Esophagus (tissue), 2 donors: ENCODE measurements at regions not wholly inside any gene's neighbourhood (a gene's known extent, or its start where the extent isn't known, plus 50 kb on each side); places are given as distances from the start of the nearest gene placed in this dataset.

Experiments used
- H3K27ac ChIP-seq, 2 donors: one replicate each; pipeline ENCODE4 v1.5.1; 2013; ENCODE audit warnings: low read depth in 2 of 2, mild to moderate bottlenecking in 2 of 2, inconsistent platforms in 1 of 2, low read length in 1 of 2, moderate library complexity in 1 of 2
- H3K27me3 ChIP-seq, 2 donors: one replicate each; pipeline ENCODE4 v1.6.1; 2013; ENCODE audit warnings: low read length in 2 of 2, control low read depth in 1 of 2, mild to moderate bottlenecking in 1 of 2; ENCODE audit not compliant: insufficient read depth in 2 of 2, control insufficient read depth in 1 of 2
- H3K36me3 ChIP-seq, 2 donors: one replicate each; pipeline ENCODE4 v1.6.1; 2013; ENCODE audit warnings: low read length in 1 of 2; ENCODE audit not compliant: control insufficient read depth in 2 of 2, insufficient read depth in 2 of 2
- H3K4me1 ChIP-seq, 2 donors: one replicate each; pipeline ENCODE4 v1.6.1; 2013; ENCODE audit warnings: low read length in 1 of 2; ENCODE audit not compliant: control insufficient read depth in 2 of 2, insufficient read depth in 2 of 2
- H3K4me3 ChIP-seq, 2 donors: one replicate each; pipeline ENCODE4 v1.5.1; 2013; ENCODE audit warnings: low read length in 2 of 2, mild to moderate bottlenecking in 2 of 2, low read depth in 1 of 2, moderate library complexity in 1 of 2
- H3K9me3 ChIP-seq, 2 donors: one replicate each; pipeline ENCODE4 v1.6.1; 2013; ENCODE audit warnings: mild to moderate bottlenecking in 2 of 2, low read depth in 1 of 2, low read length in 1 of 2, moderate library complexity in 1 of 2; ENCODE audit not compliant: control insufficient read depth in 2 of 2, insufficient read depth in 1 of 2
- WGBS, 2 donors: extraction: QIAGEN DNeasy Blood & Tissue Kit; methylation state at CpG; one replicate each; pipeline ENCODE4 v1.1.7; 2013; 5-methylcytosine and 5-hydroxymethylcytosine counted together
- donor health status: healthy with polysubstance abuse.
- donor health status: Bipolar disorder and iron deficiency.

- no peaks in the 10 kb centered on the region for H3K9me3 ChIP-seq
- H3K27me3 ChIP-seq, result no peaks in the 10 kb centered on the region
- no peak overlapping the region for H3K27ac ChIP-seq
- peaks cover 0 to 2% of the 10 kb centered on the region in 2 donors for H3K4me1 ChIP-seq
- H3K36me3 ChIP-seq, result no peaks in the 10 kb centered on the region
- 36 to 87% methylated on average over 2 of the region's 2 CpGs for WGBS, 2 donors
- no peak overlapping the region for H3K4me3 ChIP-seq
Measured at GRCh38 chr1:55631509-55631908, 416.3 kb upstream of the USP24 start.

DNA sequence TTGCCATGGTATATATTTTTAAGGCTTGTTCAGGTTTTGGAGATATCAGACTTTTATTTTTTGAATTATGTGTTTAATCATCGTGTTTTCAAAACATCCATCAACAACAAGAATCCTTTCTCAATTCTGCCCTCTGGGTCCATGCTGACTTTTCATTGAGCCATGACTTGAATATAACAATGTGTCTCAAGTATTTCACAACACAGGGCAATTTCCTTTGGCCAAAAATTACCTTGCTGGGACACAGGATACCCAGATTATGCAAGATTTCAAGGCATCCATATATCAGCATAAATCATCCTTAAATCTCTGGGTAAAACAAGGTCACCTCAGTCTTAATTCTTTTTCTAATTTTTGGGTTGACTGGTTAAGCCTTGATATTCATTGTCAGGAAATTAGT, 411.2 kb upstream of the USP24 start:
- 34 to 48% methylated on average over 1 of the region's 1 CpG for WGBS, 2 donors

DNA sequence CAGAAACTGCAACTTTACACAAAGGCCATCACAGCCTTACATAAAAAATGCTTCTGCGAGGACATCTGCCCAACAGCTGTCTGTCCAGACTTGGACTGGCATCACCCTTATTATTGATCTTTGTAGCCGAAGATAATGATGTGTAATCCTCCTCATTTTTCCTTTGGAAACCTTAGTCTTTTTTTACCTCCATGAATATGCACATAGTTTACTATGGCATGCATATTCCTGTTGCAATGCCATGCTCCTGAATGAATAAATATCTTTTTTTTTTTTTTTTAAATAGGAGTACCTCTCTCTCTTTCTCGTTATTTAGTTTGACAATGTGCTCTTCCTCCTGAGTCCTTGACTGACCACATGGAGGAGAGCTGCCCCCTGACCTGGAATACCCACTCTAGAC, 409.6 kb upstream of the USP24 start:
- no peak overlapping the region for H3K27ac ChIP-seq
- H3K4me3 ChIP-seq, result no peak overlapping the region
- H3K9me3 ChIP-seq, result peaks cover 2 to 5% of the 10 kb centered on the region in 2 donors
- WGBS, 2 donors, result 82 to 87% methylated on average over 3 of the region's 3 CpGs
- H3K27me3 ChIP-seq, result no peaks in the 10 kb centered on the region
- H3K4me1 ChIP-seq, result no peaks in the 10 kb centered on the region
- H3K36me3 ChIP-seq, result no peaks in the 10 kb centered on the region

More for the DNA sequence above, 411.2 kb upstream of the USP24 start:
- H3K27me3 ChIP-seq, result no peaks in the 10 kb centered on the region
- peaks cover 0 to 5% of the 10 kb centered on the region in 2 donors for H3K9me3 ChIP-seq
- no peaks in the 10 kb centered on the region for H3K36me3 ChIP-seq
- no peaks in the 10 kb centered on the region for H3K4me1 ChIP-seq
- no peak overlapping the region for H3K4me3 ChIP-seq
- no peak overlapping the region for H3K27ac ChIP-seq

- Histone ChIP-seq H3K27me3 (no peaks in the 10 kb centered on the region), H3K4me3 (no peak overlapping the region), H3K9me3 (peaks cover 2 to 5% of the 10 kb centered on the region in 2 donors), H3K36me3 (no peaks in the 10 kb centered on the region), H3K27ac (no peak overlapping the region), H3K4me1 (no peaks in the 10 kb centered on the region)
- 76 to 79% methylated on average over 4 of the region's 4 CpGs for WGBS, 2 donors
Measured at GRCh38 chr1:55623311-55623710, 408.1 kb upstream of the USP24 start.

GRCh38 chr1:55622074-55622473, 406.9 kb upstream of the USP24 start:
- H3K9me3 ChIP-seq, result peaks cover 2 to 5% of the 10 kb centered on the region in 2 donors
- no peaks in the 10 kb centered on the region for H3K4me1 ChIP-seq
- no peak overlapping the region for H3K27ac ChIP-seq
- no peaks in the 10 kb centered on the region for H3K36me3 ChIP-seq
- H3K27me3 ChIP-seq, result no peaks in the 10 kb centered on the region
- 87 to 89% methylated on average over 1 of the region's 1 CpG for WGBS, 2 donors
- no peak overlapping the region for H3K4me3 ChIP-seq

- no peaks in the 10 kb centered on the region for H3K4me1 ChIP-seq
- H3K4me3 ChIP-seq, result no peak overlapping the region
- H3K27ac ChIP-seq, result no peak overlapping the region
- peaks cover 2 to 5% of the 10 kb centered on the region in 2 donors for H3K9me3 ChIP-seq
- H3K27me3 ChIP-seq, result no peaks in the 10 kb centered on the region
- no peaks in the 10 kb centered on the region for H3K36me3 ChIP-seq
- 69 to 98% methylated on average over 1 of the region's 1 CpG for WGBS, 2 donors
Measured at GRCh38 chr1:55618199-55618598, 403.0 kb upstream of the USP24 start.

DNA sequence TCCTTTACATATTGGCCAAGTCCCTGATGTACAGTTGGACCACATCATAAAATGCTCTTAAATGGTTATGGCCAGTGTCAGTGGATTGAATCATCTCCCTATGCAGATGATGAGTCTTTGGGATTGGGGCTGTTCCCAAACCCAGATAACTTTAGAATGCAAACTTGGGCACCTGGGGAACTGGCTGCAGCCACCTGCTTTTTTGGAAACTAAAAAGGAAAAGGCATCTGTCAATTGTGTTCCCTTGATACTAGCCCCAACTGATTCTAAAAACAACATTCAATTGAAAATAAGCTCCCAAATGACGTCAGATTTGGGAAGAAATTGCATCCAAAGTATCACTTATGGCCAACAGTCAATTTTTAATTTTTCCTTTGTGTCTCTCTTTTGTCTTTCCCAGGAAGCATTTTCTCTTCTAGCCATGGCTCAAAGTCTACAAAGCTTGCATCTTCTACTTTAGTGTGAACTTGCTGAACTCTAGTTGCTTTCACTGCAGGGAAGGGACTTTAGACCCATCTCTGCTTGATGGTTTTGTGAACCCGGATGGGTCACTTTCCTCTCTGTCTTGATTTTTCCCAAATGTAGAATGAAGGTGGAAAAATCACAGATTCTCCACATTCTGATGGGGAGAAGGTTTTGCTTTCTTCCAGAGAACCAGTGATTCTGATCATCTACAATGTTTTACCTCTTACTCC, 402.3 kb upstream of the USP24 start:
- Histone ChIP-seq H3K9me3 (peaks cover 2 to 3% of the 10 kb centered on the region in 2 donors), H3K36me3 (no peaks in the 10 kb centered on the region), H3K4me1 (no peaks in the 10 kb centered on the region), H3K4me3 (no peak overlapping the region), H3K27ac (no peak overlapping the region), H3K27me3 (no peaks in the 10 kb centered on the region)
- 79 to 80% methylated on average over 2 of the region's 2 CpGs for WGBS, 2 donors

- no peaks in the 10 kb centered on the region for H3K36me3 ChIP-seq
- H3K9me3 ChIP-seq, result peaks cover 0 to 4% of the 10 kb centered on the region in 2 donors
- no peaks in the 10 kb centered on the region for H3K27me3 ChIP-seq
- H3K27ac ChIP-seq, result no peak overlapping the region
- H3K4me1 ChIP-seq, result no peaks in the 10 kb centered on the region
- WGBS, 2 donors, result 68 to 73% methylated on average over 2 of the region's 2 CpGs
- no peak overlapping the region for H3K4me3 ChIP-seq
Measured at GRCh38 chr1:55612988-55613387, 397.8 kb upstream of the USP24 start.

DNA sequence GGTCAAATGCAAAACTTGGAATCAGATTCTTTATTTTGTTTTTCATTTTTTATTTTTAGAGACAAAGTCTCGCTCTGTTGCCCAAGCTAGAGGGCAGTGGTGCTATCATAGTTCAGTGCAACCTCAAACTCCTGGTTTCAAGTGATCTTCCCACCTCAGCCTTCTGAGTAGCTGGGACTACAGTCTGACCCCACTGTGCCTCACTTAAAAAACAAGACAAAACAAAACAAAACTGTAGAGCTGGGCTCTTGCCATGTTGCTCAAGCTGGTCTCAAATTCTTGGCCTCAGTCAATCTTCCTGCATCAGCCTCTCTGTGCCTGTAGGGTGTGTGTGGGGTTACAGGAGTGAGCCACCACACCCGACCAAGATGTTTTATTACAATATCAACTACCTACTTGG, 396.0 kb upstream of the USP24 start:
- no peaks in the 10 kb centered on the region for H3K27me3 ChIP-seq
- H3K4me1 ChIP-seq, result no peaks in the 10 kb centered on the region
- H3K4me3 ChIP-seq, result no peak overlapping the region
- no peak overlapping the region for H3K27ac ChIP-seq
- WGBS, 2 donors, result 70 to 76% methylated on average over 2 of the region's 2 CpGs
- H3K9me3 ChIP-seq, result peaks cover 0 to 6% of the 10 kb centered on the region in 2 donors
- no peaks in the 10 kb centered on the region for H3K36me3 ChIP-seq

DNA sequence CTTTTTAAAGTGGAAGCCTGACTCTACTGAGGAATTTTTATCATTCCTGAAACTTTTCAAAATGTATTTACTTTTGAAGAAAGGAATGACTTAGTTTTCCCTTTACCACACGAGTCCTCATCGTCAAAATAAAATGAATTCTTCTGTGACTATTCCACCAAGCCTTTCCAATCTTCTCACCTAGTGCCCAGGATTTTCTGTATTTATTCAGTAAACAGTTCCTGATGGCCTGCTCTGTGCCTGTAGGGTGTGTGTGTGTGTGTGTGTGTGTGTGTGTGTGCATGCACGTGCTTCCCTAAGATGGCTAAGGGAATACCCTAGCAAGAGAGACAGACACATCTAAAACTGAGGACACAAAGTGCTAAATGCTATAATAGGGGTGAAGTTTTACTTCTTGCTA, 395.0 kb upstream of the USP24 start:
- WGBS, 2 donors, result 67 to 82% methylated on average over 3 of the region's 3 CpGs

More for the DNA sequence above, 395.0 kb upstream of the USP24 start:
- no peak overlapping the region for H3K4me3 ChIP-seq
- no peaks in the 10 kb centered on the region for H3K27me3 ChIP-seq
- no peaks in the 10 kb centered on the region for H3K4me1 ChIP-seq
- H3K27ac ChIP-seq, result no peak overlapping the region
- peaks cover 0 to 6% of the 10 kb centered on the region in 2 donors for H3K9me3 ChIP-seq
- no peaks in the 10 kb centered on the region for H3K36me3 ChIP-seq
